ENCODE measurements at regions not wholly inside any gene's neighbourhood (a gene's known extent, or its start where the extent isn't known, plus 50 kb on each side); places are given as distances from the start of the nearest gene placed in this dataset.
A peak's percentile ranks its signal among the peaks of the same experiment; 100 is the strongest.

DNA sequence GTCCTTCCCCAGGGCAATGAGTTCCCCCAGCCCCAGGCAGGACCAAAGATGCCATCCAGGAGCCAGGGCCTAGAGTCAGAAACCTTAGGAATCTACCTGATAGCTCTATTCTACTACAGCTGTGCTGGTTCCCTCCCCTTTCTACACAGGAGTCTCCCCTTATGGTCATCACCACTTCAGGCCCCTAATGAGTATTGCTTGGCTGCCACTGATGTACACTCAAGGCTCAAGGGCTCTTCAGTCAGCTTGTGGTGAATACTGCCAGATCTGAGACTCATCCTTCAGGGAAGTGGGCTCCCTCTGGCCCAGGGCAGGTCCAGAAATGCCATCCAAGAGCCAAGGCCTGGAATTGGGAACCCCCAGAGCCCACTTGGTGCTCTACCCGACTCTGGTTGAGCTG, 248.6 kb downstream of the ALDH8A1 start:
- no peak overlapping the region for H3K9ac ChIP-seq
- no peaks in the 10 kb centered on the region for H3K36me3 ChIP-seq
- H3K27me3 ChIP-seq = no peaks in the 10 kb centered on the region
- no peaks in the 10 kb centered on the region for H4K20me1 ChIP-seq
- H3K27ac ChIP-seq = no peak overlapping the region
- no peak overlapping the region for H3K4me2 ChIP-seq
- 0 out of 22 replicates have a peak, but pooled peaks cover 0 to 4% (median 0%) of the 10 kb centered on the region in 11 experiments for H3K9me3 ChIP-seq (replicated peaks in 1 of 11)
- no peak for TF ChIP-seq Cebpa-rat (IDR thresholded peaks at IDR 0.05)
- no peak overlapping the region for H3K4me3 ChIP-seq
- no peaks in the 10 kb centered on the region for H3K4me1 ChIP-seq

DNA sequence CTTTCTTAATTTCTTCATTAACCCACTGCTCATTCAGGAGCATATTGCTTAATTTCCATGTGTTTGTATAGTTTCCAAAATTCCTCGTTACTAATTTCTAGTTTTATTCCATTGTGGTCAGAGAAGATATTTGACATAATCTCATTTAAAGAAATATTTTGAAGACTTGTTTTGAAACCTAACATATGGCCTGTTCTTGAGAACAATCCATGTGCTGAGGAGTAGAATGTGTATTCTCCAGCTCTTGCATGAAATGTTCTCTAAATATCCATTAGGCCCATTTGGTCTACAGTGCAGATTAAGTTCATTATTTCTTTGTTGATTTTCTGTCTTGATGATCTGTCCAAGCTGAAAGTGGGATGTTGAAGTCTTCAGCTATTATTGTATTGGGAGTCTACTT, 251.7 kb downstream of the ALDH8A1 start:
- H3K36me3 ChIP-seq = no peaks in the 10 kb centered on the region

DNA sequence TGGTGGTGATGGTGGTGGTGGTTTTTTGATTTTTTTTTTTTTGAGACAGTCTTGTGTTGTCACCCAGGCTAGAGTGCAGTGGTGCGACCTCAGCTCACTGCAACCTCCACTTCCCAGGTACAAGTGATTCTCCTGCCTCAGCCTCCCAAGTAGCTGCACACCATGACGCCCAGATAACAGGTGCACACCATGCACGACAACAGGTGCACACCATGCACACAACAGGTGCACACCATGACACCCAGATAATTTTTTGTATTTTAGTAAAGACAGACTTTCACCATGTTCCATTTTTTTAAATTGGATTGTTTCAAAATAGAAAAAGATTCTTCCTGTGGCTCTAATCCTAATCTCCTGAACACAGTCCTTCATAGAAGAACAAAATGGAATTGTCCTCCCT, 257.9 kb downstream of the ALDH8A1 start:
- no peaks in the 10 kb centered on the region for H3K36me3 ChIP-seq
- no peak overlapping the region for H3K4me2 ChIP-seq
- no peaks in the 10 kb centered on the region for H4K20me1 ChIP-seq
- no peaks in the 10 kb centered on the region for H3K9me3 ChIP-seq (replicated peaks in 1 of 11)
- no peak overlapping the region for H3K9ac ChIP-seq
- no peaks in the 10 kb centered on the region for H3K4me1 ChIP-seq
- no peaks in the 10 kb centered on the region for H3K27me3 ChIP-seq
- H3K4me3 ChIP-seq = no peak overlapping the region
- no peak overlapping the region for H3K27ac ChIP-seq
- TF ChIP-seq Cebpa-rat (IDR thresholded peaks at IDR 0.05) = no peak

More for the DNA sequence above, 251.7 kb downstream of the ALDH8A1 start:
- Histone ChIP-seq H3K4me1 (no peaks in the 10 kb centered on the region), H3K4me2 (no peak overlapping the region), H3K9ac (no peak overlapping the region), H3K27me3 (no peaks in the 10 kb centered on the region), H4K20me1 (no peaks in the 10 kb centered on the region), H3K4me3 (no peak overlapping the region), H3K27ac (no peak overlapping the region), H3K9me3 (replicated peaks in 1 of 11) (0 out of 22 replicates have a peak, but pooled peaks cover 0 to 4% (median 0%) of the 10 kb centered on the region in 11 experiments)
- TF ChIP-seq Cebpa-rat (IDR thresholded peaks at IDR 0.05) = no peak

DNA sequence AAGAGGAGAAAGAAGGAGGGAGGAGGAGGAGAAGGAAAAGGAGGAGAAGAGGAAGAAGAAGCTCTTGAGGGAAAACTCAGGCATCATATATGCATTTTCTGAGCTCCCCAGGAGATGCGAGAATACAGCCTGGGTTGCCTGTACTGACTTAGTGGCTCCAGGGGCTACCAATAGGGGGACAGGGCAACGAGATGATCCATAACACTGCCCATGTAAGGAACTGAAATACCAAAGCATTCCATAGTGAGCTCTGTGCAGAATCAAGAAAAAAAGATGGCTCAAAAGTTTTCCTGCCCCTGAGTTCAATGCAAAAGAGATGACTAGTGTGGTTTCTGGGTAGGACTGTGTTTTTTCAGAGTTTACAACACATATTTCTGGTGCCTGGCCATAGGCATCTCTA, 258.7 kb downstream of the ALDH8A1 start:
- TF ChIP-seq Cebpa-rat (IDR thresholded peaks at IDR 0.05) = no peak
- no peaks in the 10 kb centered on the region for H3K27me3 ChIP-seq
- no peak overlapping the region for H3K4me3 ChIP-seq
- H3K9ac ChIP-seq = no peak overlapping the region
- H3K36me3 ChIP-seq = no peaks in the 10 kb centered on the region
- H3K27ac ChIP-seq = no peak overlapping the region
- H3K9me3 ChIP-seq (replicated peaks in 1 of 11) = no peaks in the 10 kb centered on the region
- H3K4me1 ChIP-seq = no peaks in the 10 kb centered on the region; a peak in 1 of 20 replicates
- H4K20me1 ChIP-seq = no peaks in the 10 kb centered on the region
- no peak overlapping the region for H3K4me2 ChIP-seq

DNA sequence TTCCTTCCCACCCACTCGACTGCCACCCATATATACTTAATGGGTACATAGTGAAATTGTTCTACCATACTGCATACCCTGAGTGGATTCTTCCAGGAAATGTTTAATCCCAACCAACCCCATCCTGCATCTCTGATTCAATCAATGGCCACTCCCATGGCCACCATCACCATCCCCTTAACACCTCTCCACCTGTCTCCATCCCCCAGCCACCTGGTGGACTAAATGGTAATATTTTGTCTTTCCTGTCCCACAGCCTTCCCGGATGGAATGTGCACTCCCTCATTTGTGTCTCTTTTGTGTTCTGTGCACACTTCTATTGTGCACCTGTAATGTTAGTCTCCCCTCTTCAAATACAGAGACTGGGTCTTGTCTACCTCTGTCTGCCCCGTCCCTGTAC, 259.9 kb downstream of the ALDH8A1 start:
- Histone ChIP-seq H3K4me2 (no peak overlapping the region), H3K9me3 (replicated peaks in 1 of 11) (no peaks in the 10 kb centered on the region), H3K4me1 (no peaks in the 10 kb centered on the region; a peak in 1 of 20 replicates), H3K27me3 (no peaks in the 10 kb centered on the region), H3K36me3 (no peaks in the 10 kb centered on the region), H3K9ac (no peak overlapping the region), H3K27ac (no peak overlapping the region), H4K20me1 (no peaks in the 10 kb centered on the region), H3K4me3 (no peak overlapping the region)
- no peak for TF ChIP-seq Cebpa-rat (IDR thresholded peaks at IDR 0.05)

DNA sequence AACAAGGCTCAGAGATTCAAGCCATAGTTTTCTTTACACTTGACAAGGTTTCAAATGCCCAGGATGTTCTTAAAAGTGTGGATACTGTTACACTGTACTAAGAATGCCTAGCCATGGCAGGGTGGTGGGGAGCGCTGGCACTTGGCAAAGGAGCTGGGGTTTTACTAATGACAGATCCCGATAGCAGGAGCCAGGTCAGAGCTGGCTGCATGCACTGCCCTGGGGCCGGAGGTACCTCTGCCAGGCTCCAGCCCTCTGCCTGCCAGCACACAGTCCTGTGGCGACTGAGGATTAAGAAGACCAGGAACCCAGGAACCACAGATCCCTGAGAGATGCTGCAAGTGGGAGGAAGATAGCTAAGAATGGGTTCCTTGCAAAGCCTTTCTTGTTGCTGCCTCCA, 260.3 kb downstream of the ALDH8A1 start:
- no peaks in the 10 kb centered on the region for H3K27me3 ChIP-seq
- H3K9ac ChIP-seq = no peak overlapping the region
- no peaks in the 10 kb centered on the region for H3K36me3 ChIP-seq
- no peak overlapping the region for H3K4me3 ChIP-seq
- no peak overlapping the region for H3K4me2 ChIP-seq
- no peaks in the 10 kb centered on the region for H4K20me1 ChIP-seq
- H3K27ac ChIP-seq = no peak overlapping the region
- H3K4me1 ChIP-seq = peaks cover 0 to 1% (median 0%) of the 10 kb centered on the region in 10 experiments; a peak in 2 of 20 replicates
- no peak for TF ChIP-seq Cebpa-rat (IDR thresholded peaks at IDR 0.05)
- no peaks in the 10 kb centered on the region for H3K9me3 ChIP-seq (replicated peaks in 1 of 11)

DNA sequence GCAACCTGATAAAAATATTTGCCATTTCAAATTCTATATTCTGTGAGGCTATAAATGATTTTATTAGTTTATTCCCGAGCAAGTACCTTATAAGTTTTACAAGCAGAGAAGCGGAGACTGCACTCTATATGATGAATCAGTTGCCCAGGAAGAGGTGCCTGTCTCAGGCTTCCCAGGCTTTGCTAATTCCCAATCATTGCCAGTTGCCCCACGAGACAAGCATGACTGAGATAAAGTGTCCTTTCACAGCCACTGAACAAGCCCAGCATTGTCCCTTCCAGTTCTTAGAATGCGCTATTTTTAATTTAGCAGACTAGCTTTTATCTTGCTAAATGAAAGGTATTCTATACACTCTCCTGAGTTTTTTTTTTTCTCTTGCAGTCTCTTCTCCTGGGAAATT, 260.7 kb downstream of the ALDH8A1 start:
- Histone ChIP-seq H3K36me3 (no peaks in the 10 kb centered on the region), H4K20me1 (no peaks in the 10 kb centered on the region), H3K27me3 (no peaks in the 10 kb centered on the region), H3K4me1 (peaks cover 0 to 6% (median 0%) of the 10 kb centered on the region in 10 experiments; a peak in 7 of 20 replicates), H3K4me3 (no peak overlapping the region), H3K9ac (no peak overlapping the region), H3K27ac (no peak overlapping the region), H3K9me3 (replicated peaks in 1 of 11) (no peaks in the 10 kb centered on the region), H3K4me2 (no peak overlapping the region)
- no peak for TF ChIP-seq Cebpa-rat (IDR thresholded peaks at IDR 0.05)

DNA sequence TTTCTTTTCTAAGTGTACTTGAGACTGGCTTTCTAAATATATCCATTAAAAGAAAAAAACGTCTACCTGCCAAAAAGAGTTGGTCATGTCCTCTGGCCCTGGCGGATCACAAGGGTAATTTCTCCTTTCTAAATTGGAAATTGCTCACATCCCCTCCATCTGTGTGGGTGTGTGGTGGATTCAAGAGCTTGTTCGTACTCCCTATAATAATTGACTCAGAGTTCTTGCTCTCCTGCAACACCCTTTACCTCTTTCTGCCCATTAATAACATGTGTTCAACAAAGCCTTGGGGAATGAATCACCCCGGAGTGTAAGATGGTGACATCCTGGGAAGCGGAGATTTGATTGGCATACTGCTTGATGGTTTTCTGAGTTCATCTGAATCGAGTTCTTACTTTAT, 263.8 kb downstream of the ALDH8A1 start:
- Histone ChIP-seq H3K9ac (no peak overlapping the region), H3K36me3 (no peaks in the 10 kb centered on the region), H3K27ac (no peak overlapping the region), H3K4me3 (no peak overlapping the region), H3K27me3 (no peaks in the 10 kb centered on the region), H3K4me2 (no peak overlapping the region), H3K9me3 (replicated peaks in 1 of 11) (no peaks in the 10 kb centered on the region), H4K20me1 (no peaks in the 10 kb centered on the region), H3K4me1 (peaks cover 0 to 12% (median 2%) of the 10 kb centered on the region in 10 experiments; a peak in 8 of 20 replicates)
- no peak for TF ChIP-seq Cebpa-rat (IDR thresholded peaks at IDR 0.05)

DNA sequence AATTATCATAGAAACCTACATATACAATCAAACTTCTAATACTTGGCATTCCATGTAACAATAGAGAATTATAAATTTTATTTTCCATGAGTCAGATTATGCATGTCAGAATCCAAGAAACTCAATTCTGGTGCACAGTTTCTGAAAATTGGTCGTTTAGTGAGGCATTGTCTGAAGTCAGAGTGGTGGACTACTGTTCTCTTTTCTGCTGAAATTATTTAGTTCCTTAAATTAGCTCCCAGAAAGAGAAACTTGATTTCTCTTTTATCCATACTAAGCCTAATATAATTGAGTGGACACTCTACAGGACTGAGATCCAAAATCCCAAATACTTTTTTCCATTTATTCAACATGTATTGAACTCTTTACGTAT, 265.5 kb downstream of the ALDH8A1 start:
- Histone ChIP-seq H3K27me3 (no peaks in the 10 kb centered on the region), H3K4me2 (peak overlapping the region in 4 of 11 experiments; percentile 40 to 78 (median 62); a peak in 5 of 22 replicates), H3K9me3 (replicated peaks in 1 of 11) (no peaks in the 10 kb centered on the region), H3K27ac (no peak overlapping the region), H3K36me3 (no peaks in the 10 kb centered on the region), H3K4me1 (peaks cover 0 to 12% (median 2%) of the 10 kb centered on the region in 10 experiments; a peak in 8 of 20 replicates), H3K4me3 (no peak overlapping the region), H4K20me1 (no peaks in the 10 kb centered on the region), H3K9ac (no peak overlapping the region)
- no peak for TF ChIP-seq Cebpa-rat (IDR thresholded peaks at IDR 0.05)

DNA sequence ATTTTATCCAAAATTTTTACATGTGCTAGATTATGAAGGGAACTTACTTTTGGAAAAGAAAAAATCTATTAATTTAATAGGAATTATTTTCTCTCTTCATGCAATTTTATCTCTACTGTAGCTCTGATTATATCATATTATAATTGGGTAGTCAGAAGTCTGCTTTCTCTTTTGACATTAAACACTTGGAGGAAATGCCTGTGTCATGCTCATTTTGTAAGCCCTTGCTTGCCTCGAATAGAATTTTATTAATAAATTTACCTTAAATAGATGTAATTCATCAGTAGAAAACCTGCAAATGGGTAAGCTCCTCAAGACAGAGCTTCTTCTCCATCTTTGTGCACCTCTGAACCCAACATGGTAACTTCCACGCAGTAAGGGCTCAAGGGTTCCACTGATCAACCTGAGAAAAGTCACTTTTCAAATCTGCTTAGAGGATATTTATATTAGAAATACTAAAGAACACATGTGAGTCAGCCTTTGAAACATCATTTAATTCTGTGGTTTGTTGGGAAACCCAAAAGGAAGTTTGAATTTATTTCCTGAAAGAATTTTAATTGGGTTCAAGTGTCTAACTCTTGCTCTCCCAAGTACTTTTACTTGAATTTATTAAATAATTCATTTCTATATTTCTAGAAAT, 266.0 kb downstream of the ALDH8A1 start:
- no peak for TF ChIP-seq Cebpa-rat (IDR thresholded peaks at IDR 0.05)
- Histone ChIP-seq H3K9ac (no peak overlapping the region), H3K4me3 (no peak overlapping the region), H3K9me3 (replicated peaks in 1 of 11) (no peaks in the 10 kb centered on the region), H3K4me2 (peak overlapping the region in 5 of 11 experiments; percentile 21 to 78 (median 52); a peak in 9 of 22 replicates), H3K36me3 (no peaks in the 10 kb centered on the region), H3K27me3 (no peaks in the 10 kb centered on the region), H3K4me1 (peaks cover 0 to 12% (median 2%) of the 10 kb centered on the region in 10 experiments; a peak in 8 of 20 replicates), H3K27ac (no peak overlapping the region), H4K20me1 (no peaks in the 10 kb centered on the region)
